GM19023 (cell line): ENCODE measurements at regions not wholly inside any gene's neighbourhood (a gene's known extent, or its start where the extent isn't known, plus 50 kb on each side); places are given as distances from the start of the nearest gene placed in this dataset.

Source experiments
- ATAC-seq: cut with Tn5 transposase; IDR thresholded peaks from one replicate; pipeline ENCODE4 v1.9.1; 2021; ENCODE audit warnings: mild to moderate bottlenecking, moderate library complexity; ENCODE audit not compliant: unreplicated experiment

GRCh38 chr1:87505391-87505983 lies 176.8 kb downstream of the LMO4 start:
- no peak for ATAC-seq

- ATAC-seq: no peak
These were observed 177.5 kb downstream of the LMO4 start for GRCh38 chr1:87506147-87506546.

- no peak for ATAC-seq
These were observed 179.6 kb downstream of the LMO4 start for GRCh38 chr1:87508247-87508787.

- no peak for ATAC-seq
These were observed 181.9 kb downstream of the LMO4 start for GRCh38 chr1:87510540-87510939.

DNA sequence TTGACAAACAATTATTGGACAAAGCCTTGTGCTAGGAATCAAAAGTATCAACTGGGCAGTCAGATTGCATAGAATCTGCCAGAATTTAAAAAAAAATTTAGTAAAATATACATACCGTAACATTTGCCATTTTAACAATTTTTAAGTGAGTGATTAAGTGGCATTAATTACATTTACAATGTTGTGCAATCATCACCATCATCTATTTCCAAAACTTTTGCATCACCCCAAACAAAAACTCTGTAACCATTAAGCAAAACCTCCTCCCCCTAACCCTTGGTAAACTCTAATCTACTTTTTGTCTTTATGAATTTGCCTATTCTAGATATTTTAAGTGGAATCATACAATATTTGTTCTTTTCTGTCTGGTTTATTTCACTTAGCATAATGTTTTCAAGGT lies 182.8 kb downstream of the LMO4 start:
- no peak for ATAC-seq

- ATAC-seq: no peak
These were observed 183.8 kb downstream of the LMO4 start for GRCh38 chr1:87512431-87512830.

- no peak for ATAC-seq
These were observed 184.6 kb downstream of the LMO4 start for GRCh38 chr1:87513255-87513654.

DNA sequence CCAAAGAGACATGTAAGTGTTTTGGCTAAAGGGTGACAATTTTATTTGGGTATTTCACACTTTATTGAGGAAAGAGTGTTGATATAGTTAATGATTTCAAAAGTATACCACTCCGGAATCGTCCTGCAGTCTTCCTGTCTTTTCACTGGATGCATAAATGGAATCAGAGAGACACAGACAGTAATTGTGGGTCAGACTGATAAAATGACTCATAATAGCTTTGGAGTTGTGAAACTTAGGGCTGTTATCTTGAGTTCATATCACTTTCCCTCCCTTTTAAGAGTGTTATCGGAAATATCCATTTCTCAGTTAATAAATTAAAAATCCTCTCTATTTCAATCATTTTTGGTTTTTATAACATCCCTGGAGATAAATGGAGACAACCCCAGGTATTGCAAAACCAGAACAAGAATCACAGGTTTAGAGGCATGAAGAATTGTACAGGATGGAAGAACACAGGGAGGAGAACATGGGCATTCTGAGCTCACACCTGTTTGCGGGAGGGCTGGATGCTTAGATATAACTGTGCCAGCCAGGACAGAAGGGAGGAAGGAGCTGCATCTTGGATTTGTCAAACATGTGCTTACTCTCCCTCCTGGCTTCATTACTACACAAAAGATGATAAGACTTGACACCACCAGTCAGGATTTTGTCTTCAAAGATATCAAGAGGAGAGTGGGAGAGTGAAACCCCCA lies 185.4 kb downstream of the LMO4 start:
- no peak for ATAC-seq

DNA sequence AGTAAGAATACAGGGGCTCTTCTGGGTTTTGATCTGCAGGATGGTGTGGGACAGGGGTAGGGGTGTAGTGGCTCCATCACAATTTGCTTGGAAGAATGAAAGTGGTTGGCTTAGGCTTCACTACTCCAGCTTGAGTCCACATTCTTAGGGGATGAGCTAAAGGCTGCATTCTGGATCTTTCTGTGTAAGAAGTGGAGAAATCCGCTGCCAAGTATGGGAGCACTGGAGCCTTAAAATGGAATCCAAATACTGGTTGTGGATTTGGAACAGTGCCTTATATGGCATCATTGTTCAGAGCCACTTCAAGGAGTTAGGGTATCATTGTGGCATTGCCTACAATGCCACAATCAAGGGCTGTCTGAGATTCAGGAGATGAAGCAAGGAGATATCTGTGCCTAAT lies 187.1 kb downstream of the LMO4 start:
- ATAC-seq: no peak

GRCh38 chr1:87518794-87519193 lies 190.1 kb downstream of the LMO4 start:
- ATAC-seq: no peak

- ATAC-seq: no peak
These were observed 192.8 kb downstream of the LMO4 start for GRCh38 chr1:87521452-87521851.

GRCh38 chr1:87523466-87523865 lies 194.8 kb downstream of the LMO4 start:
- ATAC-seq: no peak

DNA sequence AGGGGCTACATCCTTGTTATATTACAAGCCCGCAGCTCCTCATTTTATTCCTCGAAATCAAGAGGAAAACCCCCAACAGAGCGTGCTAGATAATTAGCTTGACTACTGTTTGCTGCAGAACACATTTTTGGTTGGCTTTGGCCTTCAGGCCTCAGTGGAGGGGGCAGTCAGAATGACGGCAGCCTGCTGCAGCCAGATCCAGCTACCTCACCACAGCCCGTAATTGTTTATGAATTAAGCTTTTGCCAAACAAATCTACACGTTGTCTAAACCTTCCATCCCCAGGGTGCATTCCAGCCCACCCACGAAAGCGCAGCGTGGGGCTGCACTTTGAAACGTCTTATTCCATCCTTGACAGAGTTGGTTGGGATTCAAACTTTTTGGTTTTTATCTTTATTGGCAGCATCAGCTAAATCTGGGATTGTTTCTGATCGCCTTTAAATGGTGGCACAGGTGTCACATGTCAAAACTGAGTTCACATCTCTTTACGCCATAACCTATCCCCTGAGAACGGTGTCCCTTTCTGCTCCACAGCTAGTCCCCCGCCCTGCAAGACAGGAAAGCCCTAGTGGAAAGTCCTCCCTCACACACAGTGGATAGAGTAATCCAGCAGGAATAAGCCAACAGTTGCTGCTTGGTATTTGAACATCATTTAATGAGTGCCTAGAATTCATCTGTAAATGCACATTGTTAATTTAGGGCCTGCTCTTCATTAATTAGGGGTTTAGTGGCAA lies 195.5 kb downstream of the LMO4 start:
- no peak for ATAC-seq

GRCh38 chr1:87528754-87529517 lies 200.3 kb downstream of the LMO4 start:
- no peak for ATAC-seq

DNA sequence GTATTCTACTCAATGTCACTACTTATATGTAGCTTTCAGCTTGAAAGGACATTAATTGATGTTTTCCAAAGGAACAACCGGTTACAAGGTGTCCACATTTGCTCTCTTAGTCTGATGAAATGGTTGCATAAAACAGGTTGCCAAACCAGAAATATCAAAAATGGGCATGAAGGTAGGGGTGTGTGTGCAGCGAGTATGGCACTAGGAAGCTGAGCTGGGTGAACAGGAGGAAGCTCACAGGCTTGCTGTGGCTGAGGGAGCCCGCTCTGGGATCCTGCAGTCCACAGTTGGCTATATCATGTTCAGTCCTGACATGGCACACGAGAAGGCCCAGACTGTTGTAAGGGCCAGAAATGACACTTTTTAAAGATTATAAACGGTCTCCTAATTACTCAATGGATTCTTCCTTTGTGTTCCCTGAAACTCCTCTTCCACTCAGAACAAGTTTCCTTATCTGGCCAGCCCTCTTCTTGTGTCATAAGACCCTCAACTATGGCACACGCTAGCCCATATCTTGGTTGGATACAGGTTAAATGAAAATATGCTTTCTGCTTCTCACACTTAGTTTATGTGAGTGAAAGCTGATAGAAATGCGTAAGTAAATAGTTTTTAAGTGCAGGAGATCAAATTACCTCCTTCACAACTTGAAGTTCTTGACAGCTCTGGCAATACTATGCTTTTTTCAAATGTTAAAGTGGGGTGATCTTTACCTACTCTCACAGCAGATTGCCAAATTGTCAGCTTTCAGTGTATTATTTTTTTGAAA lies 201.5 kb downstream of the LMO4 start:
- ATAC-seq: no peak

DNA sequence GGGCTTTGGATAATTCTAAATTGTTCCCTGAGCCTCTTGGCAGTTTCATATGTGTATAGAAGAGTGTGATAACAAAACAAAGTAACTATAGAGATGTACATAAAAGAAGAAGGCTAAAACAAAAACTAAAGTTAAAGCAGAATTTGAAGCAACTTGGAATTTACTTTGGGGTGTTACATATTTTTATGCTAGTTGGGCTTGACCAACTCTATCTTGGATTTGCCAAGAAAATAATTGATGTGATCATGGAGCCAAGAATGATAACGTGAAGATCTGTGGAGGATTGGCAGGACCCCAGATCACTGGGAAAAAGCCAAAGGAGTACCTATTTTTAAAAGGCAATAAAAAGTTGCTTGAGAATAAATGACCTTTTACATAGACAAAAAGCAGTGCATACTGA lies 206.9 kb downstream of the LMO4 start:
- no peak for ATAC-seq

- no peak for ATAC-seq
These were observed 210.5 kb downstream of the LMO4 start for GRCh38 chr1:87539147-87539546.

GRCh38 chr1:87542697-87543096 lies 214.0 kb downstream of the LMO4 start:
- no peak for ATAC-seq

DNA sequence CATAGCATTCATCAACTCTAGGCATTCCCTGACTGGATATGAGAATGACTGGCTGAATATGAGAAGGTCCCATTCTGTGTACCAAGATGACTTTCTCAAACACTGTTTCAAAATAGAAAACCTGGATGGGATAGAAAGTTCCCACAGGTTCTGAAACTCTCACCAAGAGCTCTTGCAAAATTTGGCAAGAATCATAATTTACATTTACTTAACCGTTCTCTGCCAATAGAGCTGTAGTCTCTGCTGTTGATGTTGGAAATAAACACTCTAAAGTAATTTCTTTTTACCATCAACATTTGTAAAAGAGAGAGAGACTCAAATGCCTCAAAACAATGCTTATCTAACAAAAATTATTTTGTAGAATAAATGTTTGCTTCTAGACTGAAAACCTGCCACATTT lies 221.1 kb downstream of the LMO4 start:
- no peak for ATAC-seq

DNA sequence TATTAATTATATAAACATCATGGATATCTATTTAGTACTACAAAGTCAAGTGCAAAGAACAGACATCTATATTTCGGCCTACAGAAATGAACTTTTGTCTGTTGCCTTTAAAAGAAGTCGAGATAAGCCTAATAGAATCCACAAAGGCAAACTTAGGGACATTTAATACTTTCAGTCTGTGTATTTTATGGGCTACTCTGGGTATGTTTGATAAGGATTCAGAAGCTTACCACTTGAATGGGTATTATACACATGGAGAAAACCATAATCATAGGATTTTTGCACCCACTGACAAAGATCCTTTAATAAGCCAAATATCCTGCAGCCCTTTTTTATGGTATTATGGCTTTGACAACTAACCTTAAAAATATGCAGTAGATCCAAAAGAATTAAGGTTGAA lies 224.8 kb downstream of the LMO4 start:
- no peak for ATAC-seq

DNA sequence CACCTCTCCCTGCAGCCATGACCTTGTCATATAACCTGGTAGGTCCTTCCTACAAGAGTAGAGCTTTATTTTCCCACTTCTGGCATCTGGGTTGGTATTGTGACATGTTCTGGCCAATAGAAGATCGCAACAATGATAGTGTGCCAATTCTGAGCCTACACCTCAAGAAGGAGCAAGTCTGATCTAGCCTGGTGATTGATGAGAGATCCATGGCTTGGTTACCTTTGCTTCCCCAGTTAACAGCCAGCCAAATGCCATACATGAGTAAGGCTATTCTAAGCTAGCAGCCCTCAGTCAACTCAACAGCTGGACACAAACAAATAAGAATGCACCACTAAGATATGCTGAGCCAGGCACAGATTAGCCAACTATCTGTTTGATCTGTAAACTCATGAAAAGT lies 226.7 kb downstream of the LMO4 start:
- no peak for ATAC-seq
